ENCODE measurements at regions not wholly inside any gene's neighbourhood (a gene's known extent, or its start where the extent isn't known, plus 50 kb on each side); places are given as distances from the start of the nearest gene placed in this dataset.

DNA sequence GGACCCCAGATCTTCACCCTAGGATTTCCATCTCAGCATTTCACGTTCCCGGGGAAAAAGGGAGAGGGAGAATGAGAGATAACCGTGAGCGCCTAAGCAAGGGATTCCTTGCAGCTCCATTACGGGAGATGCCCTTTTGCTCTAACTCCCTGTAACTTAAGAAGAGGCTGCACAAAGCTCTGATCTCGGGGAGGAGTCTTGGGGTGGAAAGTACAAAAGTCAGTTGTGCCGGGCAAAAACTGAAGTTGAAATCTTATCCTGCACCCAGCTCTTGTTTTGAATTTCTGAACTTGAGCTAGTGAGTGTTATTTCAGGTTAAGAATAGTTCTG is 256.4 kb upstream of the SOX21 start:
- no peak for DNase-seq (ENCODE audit: low read depth)

DNA sequence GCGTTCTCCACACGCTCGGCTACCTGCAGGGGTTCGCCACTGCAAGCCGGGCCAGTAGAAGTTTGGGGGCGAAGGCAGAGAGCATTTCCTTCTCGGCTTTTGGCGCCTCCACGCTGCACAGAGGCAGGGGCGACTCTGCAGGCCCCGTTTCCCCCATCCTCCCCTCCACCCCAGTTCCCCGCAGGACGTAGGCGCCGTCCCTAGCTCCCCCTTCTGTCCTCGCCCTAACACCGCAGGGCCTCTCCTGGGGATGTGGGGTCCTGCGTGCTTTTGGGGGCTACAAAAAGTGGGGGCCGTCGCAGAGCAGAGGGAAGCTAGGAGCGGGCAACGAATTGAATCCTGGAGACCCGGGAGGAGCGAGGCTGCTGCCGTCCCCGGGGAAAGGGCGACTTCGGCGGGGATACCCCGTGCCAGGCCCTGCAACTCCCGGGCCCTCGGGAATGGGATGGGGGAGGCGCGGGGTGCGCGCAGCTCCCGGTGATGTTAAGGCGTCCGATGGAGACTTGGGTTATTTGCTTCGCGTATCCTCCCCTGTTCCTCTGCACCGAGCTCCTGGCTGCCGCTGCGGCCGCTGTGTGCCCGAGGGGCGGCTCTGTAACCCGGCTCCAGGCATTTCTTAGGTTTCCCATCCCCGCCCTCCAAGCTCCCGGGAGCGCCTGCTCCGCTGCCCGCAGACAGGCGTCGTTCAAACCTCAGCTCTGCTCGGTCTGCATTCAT is 255.9 kb upstream of the SOX21 start:
- DNase-seq (ENCODE audit: low read depth): no peak

GRCh38 chr13:94967183-94968039 is 255.1 kb upstream of the SOX21 start:
- DNase-seq (ENCODE audit: low read depth): no peak

- DNase-seq (ENCODE audit: low read depth): no peak
Observed at GRCh38 chr13:94966422-94966955, 254.1 kb upstream of the SOX21 start.

DNA sequence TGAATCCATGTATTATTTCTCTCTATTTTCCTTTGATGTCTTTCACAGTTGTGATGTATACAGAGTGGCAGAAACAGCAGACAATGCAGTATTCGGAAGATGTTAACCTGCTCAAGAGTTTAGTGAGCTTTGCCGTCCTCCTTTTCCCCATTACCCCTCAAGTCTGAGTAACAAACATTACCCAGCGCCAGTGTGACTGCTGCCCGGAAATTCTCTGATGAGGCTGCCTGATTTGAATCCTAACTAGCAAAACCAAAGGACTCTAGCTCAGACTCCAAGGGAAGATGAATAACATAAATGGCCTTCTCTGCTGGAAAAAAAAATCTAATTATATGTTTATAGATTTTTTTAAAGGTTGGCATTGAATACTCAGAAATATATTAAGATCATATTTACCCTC is 247.3 kb upstream of the SOX21 start:
- no peak for DNase-seq (ENCODE audit: low read depth)

DNA sequence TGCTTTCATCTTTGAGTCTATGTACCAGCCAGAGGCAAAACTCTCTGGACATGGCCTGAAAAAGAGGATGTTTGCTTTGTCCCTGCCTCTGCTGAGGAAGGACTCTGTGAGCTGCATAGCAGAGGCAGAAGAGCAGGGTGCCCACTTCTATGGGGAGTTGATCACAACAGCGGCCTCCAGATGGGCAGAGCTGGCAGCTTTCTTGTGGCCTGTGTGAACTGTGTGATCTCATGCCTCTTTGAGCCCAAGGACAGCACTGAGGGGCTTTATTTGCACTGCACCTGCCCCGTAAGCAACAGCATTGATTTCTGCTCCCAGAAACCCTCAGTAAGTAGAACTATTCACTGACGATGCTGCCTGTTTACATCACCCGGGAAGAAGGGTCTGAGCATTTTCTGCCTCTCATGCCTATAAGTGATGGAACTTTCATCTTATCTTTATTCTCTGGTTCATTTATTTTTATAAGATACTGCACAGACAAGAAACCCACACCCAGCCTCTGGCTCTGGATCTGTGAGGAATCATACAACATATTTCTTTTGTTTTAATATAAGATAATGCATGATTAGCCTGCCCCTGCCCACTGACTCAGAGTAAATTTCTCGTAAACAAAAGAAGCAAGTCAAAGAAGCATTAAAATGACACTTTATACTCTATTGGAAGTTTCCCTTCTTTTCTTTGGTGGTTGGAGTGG is 244.2 kb upstream of the SOX21 start:
- DNase-seq (ENCODE audit: low read depth): no peak

- DNase-seq (ENCODE audit: low read depth): no peak
Observed at GRCh38 chr13:94952787-94953186, 240.4 kb upstream of the SOX21 start.

GRCh38 chr13:94950303-94950702 is 238.0 kb upstream of the SOX21 start:
- DNase-seq (ENCODE audit: low read depth): no peak

DNA sequence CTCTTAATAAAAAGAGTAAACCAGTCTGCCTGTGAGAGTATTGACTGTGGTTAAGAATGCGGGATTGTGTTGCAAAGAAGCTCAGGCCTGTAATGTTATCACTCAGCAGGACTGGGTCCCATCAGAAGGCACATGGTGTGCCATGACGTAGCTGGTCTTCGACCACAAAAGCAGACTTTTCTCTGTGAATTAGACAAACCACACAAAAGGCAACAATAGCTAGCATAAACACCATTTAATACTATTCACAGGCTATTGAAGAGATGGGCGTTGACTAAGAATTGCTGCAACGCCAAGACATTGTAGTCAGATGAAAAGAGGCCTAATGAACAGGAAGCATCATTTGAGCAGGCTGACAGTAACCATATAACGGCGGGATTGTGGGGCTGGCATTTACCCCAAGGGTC is 235.6 kb upstream of the SOX21 start:
- no peak for DNase-seq (ENCODE audit: low read depth)

DNA sequence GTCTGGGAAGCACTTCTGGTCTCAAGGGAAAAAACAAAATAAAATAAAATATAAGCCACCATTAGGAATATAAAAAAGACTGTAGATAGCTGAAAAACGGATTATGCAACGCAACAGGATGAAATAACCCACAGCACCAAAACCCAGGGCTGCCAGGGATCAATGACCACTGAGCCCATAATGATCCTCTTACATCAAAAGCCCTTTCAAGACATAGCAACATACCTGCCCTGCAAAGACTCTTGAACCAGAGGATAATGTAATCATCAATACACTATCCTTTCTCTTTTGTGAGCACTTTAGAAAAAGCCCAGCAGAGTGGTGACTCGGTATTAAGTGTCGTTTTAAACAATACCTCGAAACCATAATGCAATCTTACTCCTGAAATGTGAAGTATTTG is 235.0 kb upstream of the SOX21 start:
- DNase-seq (ENCODE audit: low read depth): no peak

- DNase-seq (ENCODE audit: low read depth): no peak
Observed at GRCh38 chr13:94946039-94946438, 233.7 kb upstream of the SOX21 start.

- DNase-seq (ENCODE audit: low read depth): no peak
Observed at GRCh38 chr13:94938124-94938523, 225.8 kb upstream of the SOX21 start.

DNA sequence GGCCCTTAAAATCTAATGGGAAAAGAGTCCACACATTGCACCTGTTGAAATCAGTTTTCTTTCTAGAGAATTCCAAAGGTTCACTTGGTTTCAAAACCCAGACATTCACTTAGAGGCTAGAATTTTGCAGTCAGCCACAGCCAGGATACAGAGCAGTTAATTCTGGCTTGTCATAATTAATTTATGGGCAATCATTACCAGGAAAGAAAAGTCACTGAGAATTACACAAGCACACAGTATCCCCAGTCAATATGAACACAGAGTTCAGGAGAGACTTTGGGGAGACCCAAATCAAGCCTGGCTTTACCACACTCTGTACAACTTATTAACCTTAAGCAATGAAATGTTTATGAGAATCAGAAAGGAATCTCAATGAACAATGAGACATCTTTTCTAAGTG is 224.3 kb upstream of the SOX21 start:
- no peak for DNase-seq (ENCODE audit: low read depth)

DNA sequence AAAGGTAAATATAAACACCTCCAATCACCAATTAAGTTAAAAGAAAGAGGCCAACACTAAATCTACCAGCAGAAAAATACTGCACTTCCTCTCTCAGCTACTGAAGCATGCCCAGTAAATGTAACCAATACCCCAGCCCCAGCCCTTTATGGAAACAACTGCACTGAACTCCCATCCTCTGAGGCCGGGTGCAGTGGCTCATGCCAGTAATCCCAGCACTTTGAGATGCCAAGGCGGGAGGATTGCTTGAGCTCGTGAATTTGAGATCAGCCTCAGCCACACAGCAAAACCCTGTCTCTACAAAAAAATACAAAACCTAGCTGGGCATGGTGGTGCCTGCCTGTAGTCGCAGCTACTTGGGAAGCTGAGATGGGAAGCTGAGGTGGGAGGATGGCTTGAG is 221.6 kb upstream of the SOX21 start:
- DNase-seq (ENCODE audit: low read depth): no peak

DNA sequence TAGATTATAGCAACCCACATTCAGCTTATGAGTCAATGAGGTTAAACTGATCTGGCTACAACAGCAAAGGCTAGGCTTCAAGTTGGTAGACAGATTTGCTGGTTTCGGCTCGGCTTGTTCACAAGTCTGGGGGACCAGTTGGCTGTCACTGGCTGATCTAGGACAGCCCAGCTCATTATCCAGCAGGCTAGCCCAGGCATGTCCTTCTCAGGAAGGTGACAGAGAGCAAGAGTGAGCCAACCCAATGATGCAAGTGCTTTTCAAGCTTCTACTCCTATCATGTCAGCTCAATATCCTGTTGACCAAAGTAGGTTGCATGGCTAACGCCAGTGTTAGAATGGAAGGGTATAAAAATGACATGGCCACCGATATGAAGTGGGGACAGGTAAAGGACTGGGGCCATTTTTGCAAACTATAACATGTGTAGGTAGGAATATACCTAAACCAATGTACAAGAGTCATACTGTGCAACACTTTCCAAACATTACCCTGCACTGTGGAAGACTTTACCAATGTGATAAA is 220.9 kb upstream of the SOX21 start:
- DNase-seq (ENCODE audit: low read depth): no peak

GRCh38 chr13:94928127-94928775 is 215.9 kb upstream of the SOX21 start:
- no peak for DNase-seq (ENCODE audit: low read depth)

- DNase-seq (ENCODE audit: low read depth): no peak
Observed at GRCh38 chr13:94925263-94925662, 212.9 kb upstream of the SOX21 start.

DNA sequence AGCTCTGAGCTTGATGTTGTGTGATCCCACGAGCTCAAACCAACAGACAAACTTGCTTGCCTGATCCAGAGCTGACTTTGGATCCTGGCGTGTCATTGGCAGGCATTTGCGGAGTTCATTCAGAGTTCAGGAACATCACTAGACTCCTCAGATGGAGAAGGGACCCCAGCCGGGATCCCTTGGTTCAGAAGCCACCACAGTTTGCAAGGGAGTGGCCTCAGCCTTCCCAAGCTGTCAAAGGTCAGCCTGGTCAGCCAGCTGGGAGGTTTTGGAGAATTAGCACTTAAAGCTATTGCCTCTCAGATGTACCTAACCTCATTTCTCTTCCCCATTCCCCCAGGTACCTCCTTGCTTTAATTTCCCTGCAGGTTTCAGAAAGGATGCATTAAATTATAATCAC is 208.8 kb upstream of the SOX21 start:
- no peak for DNase-seq (ENCODE audit: low read depth)

GRCh38 chr13:94920578-94920977 is 208.2 kb upstream of the SOX21 start:
- DNase-seq (ENCODE audit: low read depth): no peak

DNA sequence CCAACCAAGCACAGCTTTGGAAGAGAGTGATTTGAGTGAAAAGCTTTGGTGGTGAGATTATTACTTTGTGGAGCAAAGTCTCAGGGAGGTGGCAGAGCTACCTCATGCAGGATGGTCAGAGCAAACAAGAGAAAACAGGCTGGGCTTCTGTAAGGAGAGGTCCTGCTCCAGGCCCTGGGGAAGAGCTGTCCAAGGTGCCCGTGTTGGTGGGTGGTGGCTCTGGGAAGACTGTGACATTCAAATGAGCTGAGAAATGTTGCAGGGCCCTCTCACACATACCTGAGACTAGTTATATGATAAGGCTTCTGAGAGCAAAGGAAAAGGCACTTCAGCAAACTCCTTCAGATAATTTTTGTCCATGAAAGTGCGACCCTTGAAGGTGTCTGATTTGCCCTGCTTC is 205.5 kb upstream of the SOX21 start:
- DNase-seq (ENCODE audit: low read depth): no peak

DNA sequence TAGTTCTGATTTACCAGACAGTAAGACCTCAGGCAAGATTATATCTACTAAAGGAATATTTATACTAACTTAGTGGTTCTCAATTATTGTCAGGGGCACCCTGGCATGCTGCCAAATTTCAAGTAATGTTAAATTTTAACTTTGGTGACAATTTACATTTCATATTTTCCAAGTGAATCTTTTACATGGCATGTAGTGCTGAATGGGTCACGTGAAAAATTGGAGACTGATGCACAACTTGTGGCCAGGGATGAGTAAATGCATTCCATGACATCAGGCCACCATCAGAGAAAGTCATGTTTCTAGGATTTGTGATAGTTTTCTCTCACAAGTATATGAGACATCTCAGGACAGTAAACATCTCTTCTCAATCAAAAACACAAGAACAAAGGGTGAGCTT is 202.6 kb upstream of the SOX21 start:
- no peak for DNase-seq (ENCODE audit: low read depth)

DNA sequence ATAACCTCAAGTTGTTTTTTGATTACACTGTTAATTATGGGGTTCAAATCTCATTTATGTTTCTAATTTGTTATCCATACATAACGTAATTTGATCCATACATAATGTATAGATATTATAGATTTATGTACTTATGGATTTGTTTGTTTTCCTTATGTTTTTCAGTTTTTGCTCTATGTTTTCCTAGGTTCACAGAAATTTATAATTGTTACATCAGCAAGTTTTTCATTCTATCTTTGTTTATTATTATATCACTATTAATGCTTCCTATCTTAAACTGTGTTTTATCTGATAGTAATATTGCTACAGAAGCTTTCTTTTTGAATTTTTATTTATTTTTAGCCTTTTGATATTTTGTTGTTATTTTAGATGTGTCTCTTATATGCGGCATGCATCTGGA is 194.3 kb upstream of the SOX21 start:
- no peak for DNase-seq (ENCODE audit: low read depth)
